ENCODE measurements at regions not wholly inside any gene's neighbourhood (a gene's known extent, or its start where the extent isn't known, plus 50 kb on each side); places are given as distances from the start of the nearest gene placed in this dataset.

GRCh38 chr15:25624504-25625177 lies 185.8 kb upstream of the UBE3A start:
- TF ChIP-seq CTCF (IDR thresholded peaks at IDR 0.05) (no peak), EZH2 (IDR thresholded peaks at IDR 0.05; ENCODE audit: borderline replicate concordance, insufficient read depth, low read depth, low read length, poor library complexity, severe bottlenecking) (no peak)
